ENCODE measurements at regions not wholly inside any gene's neighbourhood (a gene's known extent, or its start where the extent isn't known, plus 50 kb on each side); places are given as distances from the start of the nearest gene placed in this dataset.
"Not testable (repeated sequence)": the region's sequence is repeated elsewhere in the genome, so short reads cannot be mapped to it uniquely, and the experiment has no call there.

DNA sequence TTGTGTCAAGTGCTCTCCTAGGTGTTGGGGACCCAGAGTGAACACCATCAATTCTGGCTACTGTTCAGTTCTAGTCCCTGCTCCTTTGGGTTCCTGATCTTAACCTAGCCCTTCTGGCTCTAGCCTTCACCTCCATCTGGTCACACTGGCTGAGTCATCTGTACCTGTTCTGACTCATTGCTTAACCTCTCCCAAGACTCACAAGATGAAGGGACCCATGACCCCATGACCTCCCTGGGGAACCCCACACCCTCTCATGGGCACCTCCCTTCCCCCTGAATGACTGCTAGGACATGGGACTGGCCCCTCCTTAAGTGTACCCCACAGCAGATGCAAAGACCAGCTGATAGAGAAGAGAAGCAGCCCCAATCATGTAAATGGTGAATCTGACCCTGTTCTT, 345.8 kb upstream of the CDH5 start:
- intact Hi-C loops (cut with DNase I) = no loop called here
- no peak overlapping the region for H3K4me3 ChIP-seq (replicated peaks in 1 of 3)
- no peaks in the 10 kb centered on the region for H3K36me3 ChIP-seq
- DNase-seq = no peak
- no peaks in the 10 kb centered on the region for H3K27me3 ChIP-seq
- no peak for TF ChIP-seq POLR2A (IDR thresholded peaks at IDR 0.05)
- TF ChIP-seq, protein P1, sequence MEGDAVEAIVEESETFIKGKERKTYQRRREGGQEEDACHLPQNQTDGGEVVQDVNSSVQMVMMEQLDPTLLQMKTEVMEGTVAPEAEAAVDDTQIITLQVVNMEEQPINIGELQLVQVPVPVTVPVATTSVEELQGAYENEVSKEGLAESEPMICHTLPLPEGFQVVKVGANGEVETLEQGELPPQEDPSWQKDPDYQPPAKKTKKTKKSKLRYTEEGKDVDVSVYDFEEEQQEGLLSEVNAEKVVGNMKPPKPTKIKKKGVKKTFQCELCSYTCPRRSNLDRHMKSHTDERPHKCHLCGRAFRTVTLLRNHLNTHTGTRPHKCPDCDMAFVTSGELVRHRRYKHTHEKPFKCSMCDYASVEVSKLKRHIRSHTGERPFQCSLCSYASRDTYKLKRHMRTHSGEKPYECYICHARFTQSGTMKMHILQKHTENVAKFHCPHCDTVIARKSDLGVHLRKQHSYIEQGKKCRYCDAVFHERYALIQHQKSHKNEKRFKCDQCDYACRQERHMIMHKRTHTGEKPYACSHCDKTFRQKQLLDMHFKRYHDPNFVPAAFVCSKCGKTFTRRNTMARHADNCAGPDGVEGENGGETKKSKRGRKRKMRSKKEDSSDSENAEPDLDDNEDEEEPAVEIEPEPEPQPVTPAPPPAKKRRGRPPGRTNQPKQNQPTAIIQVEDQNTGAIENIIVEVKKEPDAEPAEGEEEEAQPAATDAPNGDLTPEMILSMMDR (IDR thresholded peaks at IDR 0.05) = no peak
- no peaks in the 10 kb centered on the region for H3K9me3 ChIP-seq
- no peak overlapping the region for H3K27ac ChIP-seq
- no peaks in the 10 kb centered on the region for H3K4me1 ChIP-seq

DNA sequence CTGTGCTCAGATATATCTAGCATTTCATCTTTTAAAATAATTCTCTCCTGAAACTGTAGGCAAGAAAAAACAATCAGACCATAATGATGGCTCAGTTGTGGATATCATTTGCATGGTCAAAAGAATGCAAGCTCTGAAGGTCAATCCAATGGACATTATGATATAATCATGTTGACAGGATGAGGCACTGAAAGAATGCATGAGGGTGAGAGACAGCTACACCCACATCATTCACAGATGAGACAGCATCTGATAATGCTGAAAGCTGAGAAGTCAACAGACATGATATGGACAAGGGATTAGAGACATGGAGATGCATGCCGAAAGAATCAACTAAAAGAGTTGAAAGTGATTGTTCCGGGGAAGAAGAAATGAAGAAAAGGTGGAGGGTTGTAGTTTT, 346.4 kb upstream of the CDH5 start:
- H3K4me1 ChIP-seq = no peaks in the 10 kb centered on the region
- H3K27ac ChIP-seq = no peak overlapping the region
- DNase-seq = no peak
- no peak overlapping the region for H3K4me3 ChIP-seq (replicated peaks in 1 of 3)
- no peaks in the 10 kb centered on the region for H3K36me3 ChIP-seq
- no peak for TF ChIP-seq POLR2A (IDR thresholded peaks at IDR 0.05)
- TF ChIP-seq, protein P1 (IDR thresholded peaks at IDR 0.05) = no peak
- intact Hi-C loops (cut with DNase I) = no loop called here
- no peaks in the 10 kb centered on the region for H3K9me3 ChIP-seq
- no peaks in the 10 kb centered on the region for H3K27me3 ChIP-seq
- 88 to 97% methylated on average over 2 of the region's 2 CpGs for WGBS, 2 donors

DNA sequence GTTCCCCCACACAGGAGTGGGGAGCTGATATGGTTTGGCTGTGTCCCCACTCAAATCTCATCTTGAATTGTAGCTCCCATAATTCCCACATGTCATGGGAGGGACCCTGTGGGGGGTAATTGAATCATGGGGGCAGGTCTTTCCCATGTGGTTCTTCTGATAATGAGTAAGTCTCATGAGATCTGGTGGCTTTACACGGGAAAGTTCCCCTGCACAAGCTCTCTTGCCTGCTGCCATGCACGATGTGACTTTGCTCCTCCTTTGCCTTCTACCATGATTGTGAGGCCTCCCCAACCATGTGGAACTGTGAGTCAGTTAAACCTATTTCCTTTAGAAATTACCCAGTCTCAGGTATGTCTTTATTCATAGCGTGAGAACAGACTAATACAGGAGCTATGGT, 347.0 kb upstream of the CDH5 start:
- H3K4me1 ChIP-seq; H3K27me3 ChIP-seq; DNase-seq; intact Hi-C loops (cut with DNase I); H3K9me3 ChIP-seq; H3K4me3 ChIP-seq (replicated peaks in 1 of 3); H3K27ac ChIP-seq; H3K36me3 ChIP-seq: not testable (repeated sequence)
- 82 to 94% methylated on average over 3 of the region's 3 CpGs for WGBS, 2 donors

DNA sequence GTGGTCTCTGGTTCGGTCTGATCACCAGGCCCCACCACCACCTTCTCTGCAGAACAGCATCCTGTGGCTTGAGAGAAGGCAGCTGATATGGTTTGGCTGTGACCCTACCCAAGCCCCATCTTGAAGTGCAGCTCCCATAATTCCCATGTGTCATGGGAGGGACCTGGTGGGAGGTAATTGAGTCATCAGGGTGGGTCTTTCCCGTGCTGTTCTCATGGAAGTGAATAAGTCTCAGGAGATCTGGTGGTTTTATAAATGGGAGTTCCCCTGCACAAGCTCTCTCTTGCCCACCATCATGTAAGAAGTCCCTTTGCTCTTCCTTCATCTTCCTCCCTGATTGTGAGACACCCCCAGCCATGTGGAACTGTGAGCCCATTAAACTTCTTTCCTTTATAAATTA, 352.3 kb upstream of the CDH5 start:
- no peak for DNase-seq
- Histone ChIP-seq H3K27me3 (no peaks in the 10 kb centered on the region), H3K4me1 (no peaks in the 10 kb centered on the region), H3K36me3 (no peaks in the 10 kb centered on the region), H3K27ac (no peak overlapping the region), H3K4me3 (replicated peaks in 1 of 3) (no peak overlapping the region), H3K9me3 (no peaks in the 10 kb centered on the region)
- intact Hi-C loops (cut with DNase I) = no loop called here
- no peak for TF ChIP-seq POLR2A (IDR thresholded peaks at IDR 0.05)
- TF ChIP-seq, protein P1 (IDR thresholded peaks at IDR 0.05) = no peak
- 82 to 83% methylated on average over 2 of the region's 2 CpGs for WGBS, 2 donors

DNA sequence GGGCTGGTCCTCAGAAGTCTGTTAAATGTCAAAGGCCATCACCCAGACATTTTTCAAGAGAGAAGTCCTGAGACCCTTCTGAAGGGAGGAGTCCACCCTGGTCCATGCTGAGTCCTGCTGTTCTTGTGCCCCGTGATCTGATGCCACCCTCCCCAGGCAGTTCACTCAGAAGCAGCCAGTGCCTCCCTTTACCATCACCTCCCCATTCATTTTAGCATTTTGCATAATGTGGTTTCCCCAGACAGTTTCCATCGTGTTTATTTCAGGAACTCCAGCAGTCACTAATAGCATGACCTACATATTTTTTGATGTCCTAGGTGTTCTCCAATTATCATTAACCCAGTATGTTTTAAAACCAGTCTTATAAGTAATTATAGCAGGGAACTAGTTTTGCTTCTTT, 353.0 kb upstream of the CDH5 start:
- Histone ChIP-seq H3K27me3 (no peaks in the 10 kb centered on the region), H3K4me3 (replicated peaks in 1 of 3) (no peak overlapping the region), H3K27ac (no peak overlapping the region), H3K4me1 (no peaks in the 10 kb centered on the region), H3K9me3 (no peaks in the 10 kb centered on the region), H3K36me3 (no peaks in the 10 kb centered on the region)
- intact Hi-C loops (cut with DNase I) = no loop called here
- DNase-seq = no peak
- 80 to 95% methylated on average over 2 of the region's 2 CpGs for WGBS, 2 donors
- no peak for TF ChIP-seq POLR2A (IDR thresholded peaks at IDR 0.05)
- TF ChIP-seq, protein P1 (IDR thresholded peaks at IDR 0.05) = no peak

DNA sequence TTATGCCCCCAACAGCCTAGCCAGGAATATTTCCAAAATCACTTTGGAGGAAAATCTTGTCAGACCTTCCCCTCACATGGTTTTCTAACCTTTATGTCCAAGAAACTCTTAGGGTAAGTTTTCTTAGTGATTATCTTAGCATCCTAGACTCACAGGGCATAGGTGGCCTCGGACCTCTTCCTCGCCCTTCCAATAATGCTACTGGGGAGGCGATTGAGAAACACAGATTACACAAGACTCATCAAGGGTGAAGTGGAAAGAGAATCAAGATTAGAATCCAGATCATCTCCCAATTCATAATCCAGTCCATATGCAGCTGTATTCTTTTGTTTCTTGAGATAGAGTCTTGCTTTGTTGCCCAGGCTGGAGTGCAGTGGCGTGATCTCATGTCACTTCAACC, 358.4 kb upstream of the CDH5 start:
- Histone ChIP-seq H3K9me3 (no peaks in the 10 kb centered on the region), H3K27ac (no peak overlapping the region), H3K4me1 (no peaks in the 10 kb centered on the region), H3K4me3 (replicated peaks in 1 of 3) (no peak overlapping the region), H3K27me3 (no peaks in the 10 kb centered on the region), H3K36me3 (no peaks in the 10 kb centered on the region)
- 85 to 91% methylated on average over 4 of the region's 4 CpGs for WGBS, 2 donors
- TF ChIP-seq POLR2A (IDR thresholded peaks at IDR 0.05) = no peak
- TF ChIP-seq, protein P1 (IDR thresholded peaks at IDR 0.05) = no peak
- no peak for DNase-seq
- intact Hi-C loops (cut with DNase I) = no loop called here
